KMS-11 (cell line): ENCODE measurements at regions not wholly inside any gene's neighbourhood (a gene's known extent, or its start where the extent isn't known, plus 50 kb on each side); places are given as distances from the start of the nearest gene placed in this dataset.

Experiments used
- H2AFZ ChIP-seq: fragments of 200-600 bp; sonication (generic); 2 replicates; pipeline ENCODE4 v1.6.1; 2016; ENCODE audit warnings: antibody characterized with exemption, mixed run types, low read depth
- H3K27ac ChIP-seq: fragments of 200-600 bp; sonication (generic); 2 replicates; pipeline ENCODE4 v1.6.1; 2016; ENCODE audit warnings: mild to moderate bottlenecking, mixed run types
- H3K27me3 ChIP-seq: fragments of 200-600 bp; sonication (generic); 2 replicates; pipeline ENCODE4 v1.6.1; 2017; ENCODE audit warnings: mild to moderate bottlenecking, low read depth, mixed run types, moderate library complexity; ENCODE audit not compliant: insufficient read depth
- H3K36me3 ChIP-seq: fragments of 200-600 bp; sonication (generic); 2 replicates; pipeline ENCODE4 v1.6.1; 2017; ENCODE audit warnings: mild to moderate bottlenecking, mixed run types; ENCODE audit not compliant: insufficient read depth
- H3K4me1 ChIP-seq: fragments of 200-600 bp; sonication (generic); 2 replicates; pipeline ENCODE4 v1.6.1; 2016; ENCODE audit warnings: mild to moderate bottlenecking, low read depth, mixed run types; ENCODE audit not compliant: poor library complexity, severe bottlenecking
- H3K4me2 ChIP-seq: fragments of 200-600 bp; sonication (generic); 2 replicates; pipeline ENCODE4 v1.7.0; 2016; ENCODE audit warnings: mild to moderate bottlenecking, mixed run types
- H3K4me3 ChIP-seq: fragments of 200-600 bp; sonication (generic); IDR thresholded peaks from 2 replicates; pipeline ENCODE4 v1.6.1; 2017; ENCODE audit warnings: low read depth, low read length, mixed read lengths; ENCODE audit not compliant: insufficient read depth
- H3K79me2 ChIP-seq: fragments of 200-600 bp; sonication (generic); 2 replicates; pipeline ENCODE4 v1.6.1; 2016; ENCODE audit warnings: low read depth, mixed run types; ENCODE audit not compliant: insufficient read depth
- H3K9ac ChIP-seq: fragments of 200-600 bp; sonication (generic); 2 replicates; pipeline ENCODE4 v1.6.1; 2016; ENCODE audit warnings: mild to moderate bottlenecking, mixed run types
- H4K20me1 ChIP-seq: fragments of 200-600 bp; sonication (generic); 2 replicates; pipeline ENCODE4 v1.6.1; 2016; ENCODE audit warnings: mild to moderate bottlenecking, mixed run types; ENCODE audit not compliant: insufficient read depth
- TF ChIP-seq, protein P1 (sequence below): fragments of 200-600 bp; sonication (generic); conservative IDR thresholded peaks from 2 replicates; pipeline ENCODE4 v1.6.1; 2017; ENCODE audit warnings: low read depth, mild to moderate bottlenecking, antibody characterized with exemption, low read length, moderate library complexity, mixed read lengths

DNA sequence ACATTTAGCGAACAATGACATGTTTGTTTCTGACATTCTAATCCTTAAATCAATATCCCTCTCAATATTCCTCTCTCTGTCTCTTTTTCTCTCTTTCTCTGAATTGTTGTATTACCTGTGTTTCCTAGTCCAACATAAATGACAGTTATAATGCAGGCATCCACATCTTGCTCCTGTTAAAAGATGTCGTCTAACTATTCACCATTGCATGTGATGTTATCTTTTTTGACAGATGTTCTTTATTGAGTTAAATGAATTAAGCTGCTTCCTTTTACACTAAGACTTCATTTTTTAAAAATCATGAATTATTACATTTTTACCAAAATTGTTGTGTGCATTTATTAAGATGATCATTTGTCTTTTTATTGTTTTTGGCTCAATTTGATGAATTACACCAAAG lies 527.5 kb downstream of the PRR16 start:
- H3K4me2 ChIP-seq, result no peak overlapping the region
- TF ChIP-seq, protein P1, sequence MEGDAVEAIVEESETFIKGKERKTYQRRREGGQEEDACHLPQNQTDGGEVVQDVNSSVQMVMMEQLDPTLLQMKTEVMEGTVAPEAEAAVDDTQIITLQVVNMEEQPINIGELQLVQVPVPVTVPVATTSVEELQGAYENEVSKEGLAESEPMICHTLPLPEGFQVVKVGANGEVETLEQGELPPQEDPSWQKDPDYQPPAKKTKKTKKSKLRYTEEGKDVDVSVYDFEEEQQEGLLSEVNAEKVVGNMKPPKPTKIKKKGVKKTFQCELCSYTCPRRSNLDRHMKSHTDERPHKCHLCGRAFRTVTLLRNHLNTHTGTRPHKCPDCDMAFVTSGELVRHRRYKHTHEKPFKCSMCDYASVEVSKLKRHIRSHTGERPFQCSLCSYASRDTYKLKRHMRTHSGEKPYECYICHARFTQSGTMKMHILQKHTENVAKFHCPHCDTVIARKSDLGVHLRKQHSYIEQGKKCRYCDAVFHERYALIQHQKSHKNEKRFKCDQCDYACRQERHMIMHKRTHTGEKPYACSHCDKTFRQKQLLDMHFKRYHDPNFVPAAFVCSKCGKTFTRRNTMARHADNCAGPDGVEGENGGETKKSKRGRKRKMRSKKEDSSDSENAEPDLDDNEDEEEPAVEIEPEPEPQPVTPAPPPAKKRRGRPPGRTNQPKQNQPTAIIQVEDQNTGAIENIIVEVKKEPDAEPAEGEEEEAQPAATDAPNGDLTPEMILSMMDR, result no peak
- H3K27me3 ChIP-seq, result no peaks in the 10 kb centered on the region
- H3K79me2 ChIP-seq, result no peaks in the 10 kb centered on the region
- no peak overlapping the region for H3K9ac ChIP-seq
- no peaks in the 10 kb centered on the region for H4K20me1 ChIP-seq
- no peaks in the 10 kb centered on the region for H3K36me3 ChIP-seq
- no peak overlapping the region for H3K4me3 ChIP-seq
- no peak overlapping the region for H2AFZ ChIP-seq
- H3K4me1 ChIP-seq, result no peaks in the 10 kb centered on the region
- H3K27ac ChIP-seq, result no peak overlapping the region

DNA sequence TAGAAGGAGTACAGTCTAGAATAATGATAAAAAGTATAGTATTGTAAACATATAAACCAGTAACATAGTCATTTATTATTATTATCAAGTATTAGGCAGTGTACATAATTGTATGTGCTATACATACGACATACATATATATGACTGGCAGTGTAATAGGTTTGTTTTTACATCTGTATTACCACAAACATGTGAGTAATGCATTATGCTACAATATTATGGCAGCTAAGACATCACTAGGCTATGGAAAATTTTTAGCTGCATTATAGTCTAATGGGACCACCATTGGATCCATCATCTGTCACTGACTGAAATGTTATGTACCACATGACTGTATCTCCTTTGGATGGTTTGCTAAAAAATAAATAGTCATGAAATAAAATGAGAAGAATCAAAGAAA lies 530.0 kb downstream of the PRR16 start:
- Histone ChIP-seq H2AFZ (no peak overlapping the region), H4K20me1 (no peaks in the 10 kb centered on the region), H3K4me2 (no peak overlapping the region), H3K36me3 (no peaks in the 10 kb centered on the region), H3K27ac (no peak overlapping the region), H3K79me2 (no peaks in the 10 kb centered on the region), H3K9ac (no peak overlapping the region), H3K4me3 (no peak overlapping the region), H3K4me1 (no peaks in the 10 kb centered on the region), H3K27me3 (no peaks in the 10 kb centered on the region)
- TF ChIP-seq, protein P1, result no peak

DNA sequence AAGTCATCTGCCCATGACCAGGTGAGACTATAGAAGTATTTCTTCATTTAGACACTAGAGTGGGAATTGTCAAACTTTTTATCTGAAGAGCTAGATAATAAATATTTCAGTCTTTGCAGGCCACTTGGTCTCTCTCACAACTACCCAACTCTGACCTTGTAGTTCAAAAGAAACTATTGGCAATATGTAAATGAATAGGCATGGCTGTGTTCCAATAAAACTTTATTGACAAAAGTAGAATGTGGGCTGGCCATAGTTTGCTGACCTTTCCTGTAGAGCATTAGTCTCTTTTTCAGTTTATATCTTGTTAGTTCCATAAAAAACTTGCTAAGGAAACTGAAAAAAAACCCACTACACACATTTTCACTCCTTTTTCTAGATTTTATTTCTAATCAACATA lies 535.5 kb downstream of the PRR16 start:
- TF ChIP-seq, protein P1, result no peak
- H2AFZ ChIP-seq, result no peak overlapping the region
- no peaks in the 10 kb centered on the region for H3K36me3 ChIP-seq
- H3K4me3 ChIP-seq, result no peak overlapping the region
- H3K79me2 ChIP-seq, result no peaks in the 10 kb centered on the region
- H3K4me2 ChIP-seq, result no peak overlapping the region
- H3K27me3 ChIP-seq, result no peaks in the 10 kb centered on the region
- no peaks in the 10 kb centered on the region for H4K20me1 ChIP-seq
- H3K9ac ChIP-seq, result no peak overlapping the region
- H3K27ac ChIP-seq, result no peak overlapping the region
- H3K4me1 ChIP-seq, result no peaks in the 10 kb centered on the region

DNA sequence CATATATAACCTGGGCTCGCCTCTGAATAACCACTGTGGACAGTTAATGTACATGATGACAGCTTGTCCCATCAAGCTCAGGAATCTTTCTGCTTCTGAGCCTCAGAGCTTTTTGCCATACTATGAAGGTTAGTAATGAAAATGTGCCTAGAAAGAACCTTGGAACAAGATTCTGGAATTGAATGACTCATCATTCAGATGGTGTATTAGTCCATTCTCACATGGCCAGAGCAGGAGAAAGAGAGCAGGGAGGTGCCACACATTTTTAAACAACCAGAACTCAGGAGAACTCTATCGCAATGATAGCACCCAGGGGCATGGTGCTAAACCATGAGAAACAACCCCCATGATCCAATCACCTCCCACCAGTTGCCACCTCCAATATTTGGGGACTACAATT lies 542.1 kb downstream of the PRR16 start:
- Histone ChIP-seq H3K4me1 (no peaks in the 10 kb centered on the region), H2AFZ (no peak overlapping the region), H3K27ac (no peak overlapping the region), H3K27me3 (no peaks in the 10 kb centered on the region), H3K79me2 (no peaks in the 10 kb centered on the region), H3K4me2 (no peak overlapping the region), H4K20me1 (no peaks in the 10 kb centered on the region), H3K4me3 (no peak overlapping the region), H3K36me3 (no peaks in the 10 kb centered on the region), H3K9ac (no peak overlapping the region)
- TF ChIP-seq, protein P1, result no peak

DNA sequence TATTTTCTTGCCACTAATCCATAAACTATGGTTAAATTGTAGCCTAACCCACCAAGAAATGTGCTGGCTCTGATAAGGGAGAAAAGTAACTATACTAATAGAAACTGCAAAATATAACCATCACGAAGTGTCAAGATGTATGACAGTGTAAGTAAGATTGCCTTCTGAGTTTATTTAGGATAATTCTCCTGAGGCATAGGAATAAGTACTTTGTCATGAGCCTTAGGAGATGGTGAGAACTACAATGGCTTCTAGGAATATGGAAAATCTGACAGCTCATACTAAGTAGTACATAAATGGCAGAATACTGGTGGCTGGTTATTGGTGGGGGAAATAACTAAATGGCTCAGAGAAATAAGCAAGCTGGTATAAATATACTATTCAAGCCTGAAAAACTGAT lies 543.9 kb downstream of the PRR16 start:
- H3K79me2 ChIP-seq, result no peaks in the 10 kb centered on the region
- no peaks in the 10 kb centered on the region for H3K36me3 ChIP-seq
- no peaks in the 10 kb centered on the region for H4K20me1 ChIP-seq
- H2AFZ ChIP-seq, result no peak overlapping the region
- H3K4me1 ChIP-seq, result no peaks in the 10 kb centered on the region
- no peaks in the 10 kb centered on the region for H3K27me3 ChIP-seq
- no peak overlapping the region for H3K9ac ChIP-seq
- no peak overlapping the region for H3K4me3 ChIP-seq
- TF ChIP-seq, protein P1, result no peak
- no peak overlapping the region for H3K27ac ChIP-seq
- H3K4me2 ChIP-seq, result no peak overlapping the region
